NCI-H1436 (cell line): ENCODE measurements at regions not wholly inside any gene's neighbourhood (a gene's known extent, or its start where the extent isn't known, plus 50 kb on each side); places are given as distances from the start of the nearest gene placed in this dataset.
"Not testable (repeated sequence)": the region's sequence is repeated elsewhere in the genome, so short reads cannot be mapped to it uniquely, and the experiment has no call there.

Experiments used
- DNase-seq: peaks from one replicate; lab custom pipeline; 2025; lab: John Stamatoyannopoulos, UW

DNA sequence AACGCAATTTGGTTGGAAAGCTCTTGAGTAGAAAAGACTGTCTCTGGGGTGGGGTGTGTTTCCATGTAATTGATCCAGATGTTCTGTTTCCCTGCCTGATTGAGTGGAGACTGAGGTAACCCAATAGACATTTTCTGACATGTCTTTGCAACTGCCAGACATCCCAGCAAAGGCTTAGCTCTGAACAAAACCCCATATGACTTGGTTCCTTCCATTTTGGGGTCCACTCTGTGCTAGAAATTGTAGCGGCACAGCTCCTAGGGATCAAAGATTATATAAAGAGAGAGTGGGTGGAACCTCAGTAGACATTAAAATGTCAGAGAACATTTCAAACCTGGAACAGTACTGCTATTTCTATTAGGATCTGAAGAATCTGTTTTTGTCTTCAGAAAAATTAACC lies 189.3 kb downstream of the EDN1 start:
- no peak for DNase-seq

DNA sequence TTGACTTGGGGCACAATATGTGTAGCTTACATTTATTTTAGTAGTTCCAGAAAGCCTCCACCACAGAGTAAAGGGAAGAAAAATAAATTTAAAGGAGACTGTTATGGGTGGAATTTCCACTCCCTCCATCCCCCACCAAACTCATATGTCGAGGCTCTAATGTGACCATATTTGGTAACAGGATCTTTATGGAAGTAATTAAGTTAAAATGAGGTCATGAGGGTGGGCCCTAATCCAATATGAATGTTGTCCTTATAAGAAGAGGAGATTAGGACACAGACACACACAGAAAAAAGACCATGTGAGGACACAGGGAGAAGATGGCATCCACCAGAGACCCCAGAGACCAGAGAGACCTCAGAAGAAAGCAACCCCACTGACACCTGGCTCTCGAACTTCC lies 189.7 kb downstream of the EDN1 start:
- DNase-seq, result no peak

DNA sequence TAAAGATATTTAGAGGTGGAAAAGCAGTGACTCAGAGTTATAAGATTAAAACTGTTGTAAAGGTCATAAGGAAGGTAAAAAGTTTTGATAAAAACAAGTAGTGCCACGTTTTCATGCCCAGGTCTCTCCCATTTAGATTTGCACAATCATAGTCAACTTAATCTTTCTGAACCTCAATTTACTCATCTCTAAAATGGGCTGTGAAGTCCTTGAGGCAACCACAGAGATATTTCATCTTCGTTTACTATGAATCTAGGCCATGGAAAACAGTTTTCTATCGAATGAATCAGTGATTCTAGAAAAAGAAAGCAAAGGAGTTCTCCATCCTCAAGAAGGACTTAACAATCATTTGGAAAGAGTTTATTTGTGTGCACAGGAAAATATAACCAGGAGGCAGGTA lies 190.2 kb downstream of the EDN1 start:
- no peak for DNase-seq

DNA sequence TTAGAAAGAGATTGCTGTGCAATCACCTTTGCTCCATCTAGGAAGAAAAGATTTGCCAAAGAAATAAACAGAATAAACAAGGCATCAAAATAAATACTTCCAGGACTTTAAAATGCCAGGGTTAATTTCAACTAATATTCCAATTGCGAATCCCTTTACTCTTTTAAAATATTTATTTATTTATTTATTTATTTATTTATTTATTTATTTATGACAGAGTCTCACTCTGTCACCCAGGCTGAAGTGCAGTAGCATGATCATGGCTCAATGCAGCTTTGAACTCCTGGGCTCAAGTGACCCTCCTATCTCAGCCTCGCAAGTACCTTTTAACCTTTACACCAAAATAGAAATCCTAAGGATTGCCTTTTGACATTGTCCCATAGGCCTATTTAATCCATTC lies 191.1 kb downstream of the EDN1 start:
- DNase-seq, result no peak

DNA sequence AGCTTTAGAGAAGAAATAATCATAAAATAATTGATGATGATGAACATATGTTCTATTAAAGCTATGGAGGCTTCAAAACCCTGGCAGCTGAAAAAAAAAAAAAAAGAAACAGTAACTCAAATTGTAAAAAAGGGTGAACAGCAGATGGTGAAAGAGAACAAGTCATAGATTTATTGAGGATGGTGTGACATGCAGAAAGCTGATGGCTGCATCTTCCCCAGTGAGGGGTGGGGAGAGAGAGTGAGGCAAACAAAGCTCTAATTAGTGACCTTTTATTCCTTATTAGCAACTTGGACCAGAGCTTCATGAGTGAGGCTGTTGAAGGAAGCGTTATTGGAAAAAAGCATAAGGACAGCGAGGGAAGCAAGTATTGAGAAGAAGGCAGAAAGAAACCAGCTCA lies 191.7 kb downstream of the EDN1 start:
- DNase-seq, result no peak

DNA sequence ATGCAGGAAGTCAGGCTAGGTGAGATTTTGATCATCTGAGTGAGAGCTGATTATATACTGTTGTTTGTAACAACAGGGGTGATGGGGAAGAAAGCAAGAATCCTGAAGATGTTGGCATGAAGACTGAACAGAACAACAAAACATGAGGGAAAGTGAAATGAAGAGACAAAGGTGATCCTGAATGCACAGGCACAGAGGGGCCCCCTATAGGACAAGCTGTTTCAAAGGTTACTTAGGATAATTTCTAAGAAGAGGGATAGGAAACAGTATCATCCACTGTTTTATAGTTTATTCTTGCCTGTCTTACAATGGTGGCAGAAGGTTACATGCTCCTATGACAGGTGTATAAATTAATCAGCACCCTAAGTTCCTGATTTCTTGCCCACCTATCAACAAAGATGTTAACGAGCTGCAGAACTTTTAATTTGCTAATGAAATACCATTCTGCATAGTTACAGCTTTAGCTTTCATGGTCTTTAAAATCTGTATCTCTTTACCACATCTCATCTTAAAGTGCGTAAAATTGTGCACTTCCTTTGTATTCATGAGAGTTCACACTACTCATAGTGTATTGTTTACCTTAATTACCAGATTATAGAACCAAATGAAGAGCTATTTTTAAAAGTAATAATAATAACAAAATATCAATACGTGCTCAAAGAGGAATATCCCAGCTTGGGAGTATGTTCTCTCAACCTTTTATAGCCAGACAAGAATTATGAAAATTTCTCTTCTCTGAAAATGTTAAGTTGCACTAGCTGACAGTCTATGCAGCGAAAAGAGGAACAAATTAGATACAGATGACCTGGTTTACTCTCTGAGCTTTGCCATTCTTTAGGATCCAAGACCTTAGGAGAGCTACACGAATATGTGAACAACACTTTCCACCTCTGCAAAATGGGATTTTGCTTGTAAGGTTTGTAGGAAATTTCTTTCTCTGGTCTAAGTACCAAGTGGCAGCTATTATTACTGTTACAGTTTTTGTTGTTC lies 192.5 kb downstream of the EDN1 start:
- no peak for DNase-seq

GRCh38 chr6:12483712-12484111 lies 193.6 kb downstream of the EDN1 start:
- no peak for DNase-seq

DNA sequence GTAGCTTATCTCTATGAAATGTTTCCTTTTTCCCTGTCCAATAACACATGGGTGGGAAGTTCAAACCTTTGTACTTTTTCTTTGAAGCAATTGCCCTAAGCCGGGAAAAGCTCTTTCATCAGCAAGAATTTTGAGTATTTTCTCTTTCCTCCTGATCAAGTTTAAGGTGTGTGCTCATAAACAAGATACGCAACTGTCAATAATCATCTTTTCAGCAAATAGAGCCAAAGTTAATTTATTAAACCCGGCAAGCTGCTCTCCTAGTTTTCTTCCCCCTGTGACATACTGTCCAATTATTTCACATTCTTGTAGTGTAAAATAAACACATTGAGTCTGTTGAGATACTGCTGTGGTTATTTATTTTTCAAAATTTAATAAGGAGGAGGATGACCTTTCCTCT lies 194.4 kb downstream of the EDN1 start:
- no peak for DNase-seq

DNA sequence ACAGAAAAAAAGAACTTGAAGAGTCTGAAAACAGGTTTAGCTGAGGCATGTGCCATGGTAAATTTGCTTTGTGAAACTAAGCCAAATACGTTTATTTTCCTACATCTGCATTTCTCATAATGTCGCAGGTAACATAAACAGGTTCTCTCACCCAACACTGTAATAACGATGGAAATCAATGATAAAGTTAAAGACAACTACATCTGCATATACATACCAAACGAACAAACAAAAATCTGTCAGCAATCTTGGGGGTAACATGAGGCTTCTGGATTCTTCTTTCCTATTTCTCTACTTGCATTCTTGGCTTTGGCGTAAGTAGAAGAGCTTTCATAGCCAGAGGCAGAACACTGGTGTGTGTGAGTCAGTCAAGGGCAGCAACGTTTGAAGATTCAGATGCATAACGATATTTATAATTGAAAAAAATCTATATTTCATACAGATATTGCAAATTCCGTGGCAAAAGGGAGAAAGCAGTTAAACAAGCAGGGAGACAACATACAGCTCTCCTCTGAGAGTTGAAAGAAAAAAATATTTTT lies 195.1 kb downstream of the EDN1 start:
- no peak for DNase-seq

GRCh38 chr6:12485837-12486236 lies 195.7 kb downstream of the EDN1 start:
- DNase-seq, result no peak

- DNase-seq, result no peak
Observed at GRCh38 chr6:12490351-12490903, 200.3 kb downstream of the EDN1 start.

GRCh38 chr6:12490904-12491571 lies 200.9 kb downstream of the EDN1 start:
- no peak for DNase-seq

GRCh38 chr6:12492929-12493328 lies 202.8 kb downstream of the EDN1 start:
- not testable (repeated sequence) for DNase-seq

DNA sequence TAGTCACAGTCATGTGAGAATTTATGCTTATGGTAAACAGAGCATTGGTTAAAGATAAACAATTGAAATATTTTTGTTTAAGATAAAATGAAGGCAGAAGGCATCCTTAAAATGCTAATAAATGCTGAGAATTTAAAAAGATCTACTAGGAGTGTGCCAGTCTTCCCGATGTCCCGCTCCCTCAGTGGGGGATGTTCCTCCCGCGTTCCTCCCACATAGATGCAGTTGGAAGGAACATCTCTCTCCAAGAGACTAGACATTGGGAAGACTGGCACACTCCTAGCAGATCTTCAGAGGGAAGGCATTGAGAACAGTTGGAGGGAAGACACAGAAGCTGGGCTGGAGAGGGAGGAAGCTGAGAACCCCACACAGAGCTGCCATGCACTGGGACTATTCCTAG lies 203.3 kb downstream of the EDN1 start:
- no peak for DNase-seq

DNA sequence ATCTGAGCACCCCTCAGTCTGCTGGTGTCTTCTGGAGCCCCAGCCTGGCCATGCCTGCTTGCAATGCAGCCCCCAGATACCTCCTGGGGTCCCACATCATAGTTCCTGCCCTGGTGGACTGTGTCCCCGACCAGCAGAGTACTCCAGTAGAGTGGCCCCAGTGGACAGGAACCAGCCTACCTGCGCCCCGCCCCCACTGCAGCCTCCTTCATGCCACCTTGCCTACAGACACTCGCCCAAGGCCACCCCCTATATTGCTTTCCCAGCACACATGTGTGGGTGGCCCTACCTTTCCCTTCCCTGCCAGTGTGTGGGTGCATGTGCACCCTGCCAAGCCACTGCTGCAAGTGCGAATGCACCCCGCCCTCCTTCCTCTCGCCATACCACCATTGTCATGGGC lies 204.0 kb downstream of the EDN1 start:
- DNase-seq, result no peak

GRCh38 chr6:12501990-12502389 lies 211.8 kb downstream of the EDN1 start:
- DNase-seq, result no peak

DNA sequence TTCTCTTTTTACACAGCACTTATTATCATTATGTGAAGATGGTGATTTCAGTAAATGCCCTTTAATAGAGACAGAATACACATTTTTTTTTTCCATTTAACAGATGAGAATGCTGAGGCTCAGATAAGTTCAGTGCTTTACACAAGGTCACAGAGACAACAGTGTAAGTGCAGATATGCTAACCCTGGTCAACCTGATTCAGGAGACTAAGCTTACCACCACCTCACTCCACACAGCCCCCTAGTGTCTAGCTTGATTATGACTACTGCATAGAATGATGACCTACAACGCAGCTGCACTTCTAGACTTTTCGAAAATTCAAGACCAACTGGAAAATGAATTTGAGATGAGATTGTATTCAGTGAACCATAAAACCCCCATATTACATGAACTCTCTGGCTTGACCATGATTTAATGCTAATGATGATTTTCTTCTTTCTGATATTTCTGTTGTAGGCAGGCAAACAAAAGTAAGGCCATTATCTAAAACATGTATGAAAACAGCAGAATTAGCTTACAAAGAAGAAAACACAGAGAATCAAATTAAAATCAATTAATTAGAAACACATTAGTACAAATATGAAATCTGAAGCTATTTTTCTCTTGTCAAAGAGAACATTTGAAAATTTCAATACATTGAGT lies 212.1 kb upstream of the PHACTR1 start:
- no peak for DNase-seq

- no peak for DNase-seq
Observed at GRCh38 chr6:12505486-12505885, 211.1 kb upstream of the PHACTR1 start.

DNA sequence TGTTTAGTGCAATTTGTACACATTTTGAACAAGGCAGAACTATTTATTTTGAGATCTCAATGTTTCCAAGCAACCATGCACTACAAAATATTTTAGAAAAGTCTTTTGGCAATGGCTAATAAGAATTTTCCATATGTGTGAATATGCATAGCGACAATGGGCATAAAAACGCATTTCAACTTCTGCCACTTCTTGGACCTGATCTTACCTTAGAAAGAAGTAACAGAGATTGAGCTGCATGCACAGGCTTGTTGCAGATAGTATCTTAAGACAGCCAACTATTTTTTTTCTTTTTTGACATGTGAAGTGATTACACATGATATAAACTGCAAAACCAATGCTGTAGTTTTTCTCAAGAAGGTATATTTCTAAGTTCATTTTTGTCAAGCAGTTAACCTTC lies 210.4 kb upstream of the PHACTR1 start:
- no peak for DNase-seq

- no peak for DNase-seq
Observed at GRCh38 chr6:12507636-12508035, 208.9 kb upstream of the PHACTR1 start.

GRCh38 chr6:12508553-12508952 lies 208.0 kb upstream of the PHACTR1 start:
- no peak for DNase-seq

- no peak for DNase-seq
Observed at GRCh38 chr6:12509060-12509459, 207.5 kb upstream of the PHACTR1 start.
